GM12878 (cell line): ENCODE measurements at regions not wholly inside any gene's neighbourhood (a gene's known extent, or its start where the extent isn't known, plus 50 kb on each side); places are given as distances from the start of the nearest gene placed in this dataset.

ENCODE experiments used
- CREB1 ChIP-seq: IDR thresholded peaks from 2 replicates; pipeline ENCODE4 v1.6.1; 2012; ENCODE audit warnings: low read depth, mild to moderate bottlenecking, inconsistent platforms
- EP300 ChIP-seq, 2 experiments: fragments of 150-350 bp in 1 of 2; IDR thresholded peaks; 2 replicates each; pipeline ENCODE4 v1.6.1; 2011 to 2012; ENCODE audit warnings: low read depth in 2 of 2, low read length in 2 of 2, borderline replicate concordance in 1 of 2, improper control_type of control experiment in 1 of 2, inconsistent platforms in 1 of 2; ENCODE audit not compliant: control insufficient read depth in 1 of 2
- JUND ChIP-seq: IDR thresholded peaks from 2 replicates; pipeline ENCODE4 v1.6.1; 2012; ENCODE audit warnings: low read depth, mild to moderate bottlenecking, low read length, improper control_type of control experiment, moderate library complexity
- POLR2AphosphoS5 ChIP-seq: IDR thresholded peaks from 2 replicates; pipeline ENCODE4 v1.6.1; 2011; ENCODE audit warnings: mild to moderate bottlenecking, low read length, inconsistent platforms
- REST ChIP-seq: IDR thresholded peaks from 2 replicates; pipeline ENCODE4 v1.6.1; 2012; ENCODE audit warnings: mild to moderate bottlenecking, low read depth, low read length
- SIN3A ChIP-seq: IDR thresholded peaks from 2 replicates; pipeline ENCODE4 v1.6.1; 2012; ENCODE audit warnings: low read depth, low read length, improper control_type of control experiment
- YY1 ChIP-seq: IDR thresholded peaks from 2 replicates; pipeline ENCODE4 v1.6.1; 2011; ENCODE audit warnings: low read depth, mild to moderate bottlenecking, low read length
- TF ChIP-seq, protein P1 (sequence below), 3 experiments: IDR thresholded peaks in 2 of 3; conservative IDR thresholded peaks in 1 of 3; 2 replicates each; pipeline ENCODE4 v1.5.1; 2011; ENCODE audit warnings: low read depth in 3 of 3, low read length in 3 of 3, mild to moderate bottlenecking in 3 of 3, control low read depth in 2 of 3, moderate library complexity in 2 of 3, inconsistent platforms in 1 of 3, mixed read lengths in 1 of 3; ENCODE audit not compliant: control insufficient read depth in 2 of 3, insufficient read depth in 1 of 3; ENCODE audit errors: extremely low read depth in 1 of 3
- TF ChIP-seq, protein P2 (sequence below): IDR thresholded peaks from 2 replicates; pipeline ENCODE4 v1.6.1; 2012; ENCODE audit warnings: improper control_type of control experiment, low read depth, low read length; ENCODE audit not compliant: insufficient replicate concordance

DNA sequence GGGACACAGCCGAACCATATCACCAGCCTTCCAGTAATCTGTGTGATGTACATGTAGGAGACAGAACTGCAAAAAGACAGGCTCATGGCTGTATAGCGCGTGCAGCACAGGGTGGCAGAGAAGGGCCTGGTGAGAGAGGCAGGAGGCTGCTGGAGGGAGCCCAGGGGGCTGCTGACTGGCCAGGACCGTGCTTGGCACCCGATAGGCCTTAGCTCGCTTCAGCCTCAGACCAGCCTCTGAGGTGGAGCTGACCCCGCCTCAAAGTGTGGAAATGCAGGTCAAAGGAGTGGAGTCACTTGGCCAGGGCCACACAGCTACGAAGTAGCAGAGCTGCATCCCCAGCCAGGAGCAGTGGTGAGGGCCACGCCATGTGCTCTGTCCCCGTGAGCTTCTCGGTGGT lies 707.6 kb downstream of the QKI start:
- no peak for TF ChIP-seq CREB1
- TF ChIP-seq, protein P1, sequence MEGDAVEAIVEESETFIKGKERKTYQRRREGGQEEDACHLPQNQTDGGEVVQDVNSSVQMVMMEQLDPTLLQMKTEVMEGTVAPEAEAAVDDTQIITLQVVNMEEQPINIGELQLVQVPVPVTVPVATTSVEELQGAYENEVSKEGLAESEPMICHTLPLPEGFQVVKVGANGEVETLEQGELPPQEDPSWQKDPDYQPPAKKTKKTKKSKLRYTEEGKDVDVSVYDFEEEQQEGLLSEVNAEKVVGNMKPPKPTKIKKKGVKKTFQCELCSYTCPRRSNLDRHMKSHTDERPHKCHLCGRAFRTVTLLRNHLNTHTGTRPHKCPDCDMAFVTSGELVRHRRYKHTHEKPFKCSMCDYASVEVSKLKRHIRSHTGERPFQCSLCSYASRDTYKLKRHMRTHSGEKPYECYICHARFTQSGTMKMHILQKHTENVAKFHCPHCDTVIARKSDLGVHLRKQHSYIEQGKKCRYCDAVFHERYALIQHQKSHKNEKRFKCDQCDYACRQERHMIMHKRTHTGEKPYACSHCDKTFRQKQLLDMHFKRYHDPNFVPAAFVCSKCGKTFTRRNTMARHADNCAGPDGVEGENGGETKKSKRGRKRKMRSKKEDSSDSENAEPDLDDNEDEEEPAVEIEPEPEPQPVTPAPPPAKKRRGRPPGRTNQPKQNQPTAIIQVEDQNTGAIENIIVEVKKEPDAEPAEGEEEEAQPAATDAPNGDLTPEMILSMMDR (IDR thresholded peaks at IDR 0.05 in 2 of 3, conservative IDR thresholded peaks at IDR 0.05 in 1 of 3; ENCODE audit: control insufficient read depth in 2 of 3, extremely low read depth in 1 of 3, insufficient read depth in 1 of 3, low read depth in 3 of 3, low read length in 3 of 3) = no peak
- no peak for TF ChIP-seq YY1
- TF ChIP-seq, protein P2, sequence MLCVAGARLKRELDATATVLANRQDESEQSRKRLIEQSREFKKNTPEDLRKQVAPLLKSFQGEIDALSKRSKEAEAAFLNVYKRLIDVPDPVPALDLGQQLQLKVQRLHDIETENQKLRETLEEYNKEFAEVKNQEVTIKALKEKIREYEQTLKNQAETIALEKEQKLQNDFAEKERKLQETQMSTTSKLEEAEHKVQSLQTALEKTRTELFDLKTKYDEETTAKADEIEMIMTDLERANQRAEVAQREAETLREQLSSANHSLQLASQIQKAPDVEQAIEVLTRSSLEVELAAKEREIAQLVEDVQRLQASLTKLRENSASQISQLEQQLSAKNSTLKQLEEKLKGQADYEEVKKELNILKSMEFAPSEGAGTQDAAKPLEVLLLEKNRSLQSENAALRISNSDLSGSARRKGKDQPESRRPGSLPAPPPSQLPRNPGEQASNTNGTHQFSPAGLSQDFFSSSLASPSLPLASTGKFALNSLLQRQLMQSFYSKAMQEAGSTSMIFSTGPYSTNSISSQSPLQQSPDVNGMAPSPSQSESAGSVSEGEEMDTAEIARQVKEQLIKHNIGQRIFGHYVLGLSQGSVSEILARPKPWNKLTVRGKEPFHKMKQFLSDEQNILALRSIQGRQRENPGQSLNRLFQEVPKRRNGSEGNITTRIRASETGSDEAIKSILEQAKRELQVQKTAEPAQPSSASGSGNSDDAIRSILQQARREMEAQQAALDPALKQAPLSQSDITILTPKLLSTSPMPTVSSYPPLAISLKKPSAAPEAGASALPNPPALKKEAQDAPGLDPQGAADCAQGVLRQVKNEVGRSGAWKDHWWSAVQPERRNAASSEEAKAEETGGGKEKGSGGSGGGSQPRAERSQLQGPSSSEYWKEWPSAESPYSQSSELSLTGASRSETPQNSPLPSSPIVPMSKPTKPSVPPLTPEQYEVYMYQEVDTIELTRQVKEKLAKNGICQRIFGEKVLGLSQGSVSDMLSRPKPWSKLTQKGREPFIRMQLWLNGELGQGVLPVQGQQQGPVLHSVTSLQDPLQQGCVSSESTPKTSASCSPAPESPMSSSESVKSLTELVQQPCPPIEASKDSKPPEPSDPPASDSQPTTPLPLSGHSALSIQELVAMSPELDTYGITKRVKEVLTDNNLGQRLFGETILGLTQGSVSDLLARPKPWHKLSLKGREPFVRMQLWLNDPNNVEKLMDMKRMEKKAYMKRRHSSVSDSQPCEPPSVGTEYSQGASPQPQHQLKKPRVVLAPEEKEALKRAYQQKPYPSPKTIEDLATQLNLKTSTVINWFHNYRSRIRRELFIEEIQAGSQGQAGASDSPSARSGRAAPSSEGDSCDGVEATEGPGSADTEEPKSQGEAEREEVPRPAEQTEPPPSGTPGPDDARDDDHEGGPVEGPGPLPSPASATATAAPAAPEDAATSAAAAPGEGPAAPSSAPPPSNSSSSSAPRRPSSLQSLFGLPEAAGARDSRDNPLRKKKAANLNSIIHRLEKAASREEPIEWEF = no peak
- TF ChIP-seq JUND = no peak
- TF ChIP-seq POLR2AphosphoS5 = no peak
- TF ChIP-seq SIN3A = no peak
- no peak for TF ChIP-seq REST
- no peak for TF ChIP-seq EP300 (IDR thresholded peaks at IDR 0.05; ENCODE audit: borderline replicate concordance in 1 of 2, control insufficient read depth in 1 of 2, low read depth in 2 of 2, low read length in 2 of 2)
